Nephron progenitor cell (in vitro differentiated cells): ENCODE measurements at regions not wholly inside any gene's neighbourhood (a gene's known extent, or its start where the extent isn't known, plus 50 kb on each side); places are given as distances from the start of the nearest gene placed in this dataset.
A peak's percentile ranks its signal among the peaks of the same experiment; 100 is the strongest.

Source experiments
- DNase-seq: peaks from one replicate; pipeline ENCODE4 v3.0.0; 2021
- H3K27ac Mint-ChIP-seq: 2 replicates; pipeline ENCODE4 v1.8.0; 2021; ENCODE audit warnings: mild to moderate bottlenecking, moderate library complexity, mixed read lengths
- H3K27me3 Mint-ChIP-seq: 2 replicates; pipeline ENCODE4 v1.8.0; 2021; ENCODE audit warnings: mild to moderate bottlenecking, low read depth, mixed read lengths; ENCODE audit not compliant: poor library complexity
- H3K36me3 Mint-ChIP-seq: 2 replicates; pipeline ENCODE4 v1.8.0; 2021; ENCODE audit warnings: low read depth, mixed read lengths
- H3K4me1 Mint-ChIP-seq: 2 replicates; pipeline ENCODE4 v1.8.0; 2021; ENCODE audit warnings: mixed read lengths
- H3K4me3 Mint-ChIP-seq: 2 replicates; pipeline ENCODE4 v1.8.0; 2021; ENCODE audit warnings: mild to moderate bottlenecking, moderate library complexity, mixed read lengths
- H3K9me3 Mint-ChIP-seq: 2 replicates; pipeline ENCODE4 v1.8.0; 2021; ENCODE audit warnings: mild to moderate bottlenecking, moderate library complexity, mixed read lengths
- CTCF ChIP-seq: fragments of 200-600 bp; sonication (generic); IDR thresholded peaks from 2 replicates; pipeline ENCODE4 v1.5.0; 2021; ENCODE audit warnings: antibody characterized with exemption

DNA sequence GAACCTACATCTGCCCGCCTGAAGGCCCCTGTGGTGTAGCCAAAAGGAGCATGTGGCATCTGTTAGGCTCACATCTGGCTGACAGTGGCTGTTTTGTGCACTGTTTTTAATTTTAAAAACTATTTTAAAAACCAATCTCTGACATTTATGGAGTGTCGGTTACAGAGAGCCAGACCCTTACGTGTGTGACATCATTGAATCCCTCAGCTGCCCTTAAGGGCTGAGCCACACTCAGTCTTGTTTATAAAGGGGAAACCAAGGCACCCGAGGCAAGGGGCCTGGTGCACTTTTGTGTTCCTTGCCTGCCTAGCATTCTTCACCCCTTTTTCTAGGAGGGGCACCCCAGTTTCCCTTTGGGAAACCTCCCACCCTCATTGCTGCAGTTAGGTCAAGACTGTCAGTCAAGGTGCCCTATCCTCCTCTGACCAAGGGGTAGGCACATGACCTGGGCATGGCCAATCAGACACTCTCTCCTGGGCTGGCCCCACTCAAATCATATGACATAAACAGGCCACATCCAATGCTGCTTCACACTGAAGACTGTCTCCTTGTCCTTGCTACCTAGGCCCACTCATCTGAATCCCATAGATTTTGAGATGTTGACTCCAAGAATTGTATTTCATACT is 105.3 kb downstream of the LSM3 start:
- Mint-ChIP-seq H3K4me3 (no peak overlapping the region), H3K4me1 (peaks cover 52% of the 10 kb centered on the region)
- no peak for TF ChIP-seq CTCF

DNA sequence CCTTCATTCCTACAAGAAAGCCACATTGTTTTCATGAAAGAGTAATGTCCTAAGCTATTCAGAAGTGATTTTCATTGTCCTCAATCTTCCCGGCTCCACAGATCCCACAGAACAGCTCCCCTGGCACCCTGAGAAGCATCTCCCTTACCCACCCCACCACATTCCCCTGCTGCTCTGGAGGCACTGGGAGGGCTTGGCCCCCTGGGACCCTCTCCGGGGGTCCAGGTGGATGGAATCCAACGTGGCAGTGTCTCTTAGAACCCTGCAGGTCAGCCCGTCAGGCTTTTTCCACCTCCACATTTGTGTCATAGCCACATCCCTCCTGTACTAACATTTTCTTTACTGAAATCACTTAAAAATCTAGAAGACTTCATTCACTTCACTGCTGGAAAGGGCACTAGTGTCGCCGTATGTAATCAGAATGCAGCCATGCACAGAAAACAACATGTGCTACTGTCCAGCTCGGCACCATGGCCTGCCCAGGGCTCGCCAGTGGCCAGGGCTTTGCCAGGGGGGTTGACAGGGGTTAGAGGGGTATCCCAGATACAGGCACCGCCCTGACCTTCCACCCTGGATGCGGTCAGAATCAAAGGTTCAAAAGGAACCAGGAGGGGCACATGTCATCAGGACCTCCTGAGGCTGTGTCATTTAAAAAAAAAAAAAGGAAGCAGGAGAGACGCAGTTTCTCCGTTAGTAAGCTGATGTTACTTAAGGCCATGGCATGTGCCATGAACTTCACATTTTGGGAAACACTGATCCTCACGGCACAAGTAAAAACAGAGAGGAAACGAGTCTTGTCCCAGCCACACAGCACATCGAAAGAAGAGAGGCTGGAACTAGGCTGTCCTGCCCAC is 106.3 kb downstream of the LSM3 start:
- Mint-ChIP-seq H3K27me3 (peaks cover 14% of the 10 kb centered on the region), H3K27ac (peak overlapping the region; percentile 92)

More for the DNA sequence above, 105.3 kb downstream of the LSM3 start:
- Mint-ChIP-seq H3K27ac (no peak overlapping the region), H3K9me3 (no peaks in the 10 kb centered on the region), H3K36me3 (no peaks in the 10 kb centered on the region), H3K27me3 (peaks cover 14% of the 10 kb centered on the region)
- DNase-seq: no peak

DNA sequence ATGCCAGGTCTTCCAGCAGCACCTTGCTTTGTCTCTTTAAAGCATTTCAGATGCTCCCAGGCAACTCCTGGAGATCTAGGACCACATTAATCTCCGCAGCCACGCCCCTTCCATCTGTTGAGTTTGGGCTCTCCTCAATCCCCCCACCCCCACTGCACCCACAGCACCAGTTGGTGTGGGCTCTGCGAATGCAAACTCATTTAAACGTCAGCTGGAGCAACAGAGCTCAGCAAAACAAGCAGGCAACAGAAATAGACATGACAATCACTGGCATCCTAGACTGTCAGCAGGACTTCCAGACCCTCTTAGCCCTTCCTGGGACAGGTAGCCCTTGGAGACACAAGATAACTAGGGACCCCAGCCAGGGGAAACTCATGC is 106.9 kb downstream of the LSM3 start:
- Mint-ChIP-seq H3K36me3 (no peaks in the 10 kb centered on the region), H3K9me3 (no peaks in the 10 kb centered on the region), H3K4me3 (no peak overlapping the region), H3K27ac (no peak overlapping the region), H3K4me1 (peaks cover 62% of the 10 kb centered on the region), H3K27me3 (peaks cover 17% of the 10 kb centered on the region)
- TF ChIP-seq CTCF: no peak
- no peak for DNase-seq

More for the DNA sequence above, 106.3 kb downstream of the LSM3 start:
- no peak for TF ChIP-seq CTCF
- DNase-seq: no peak
- H3K4me3 Mint-ChIP-seq: no peak overlapping the region
- peaks cover 56% of the 10 kb centered on the region for H3K4me1 Mint-ChIP-seq
- no peaks in the 10 kb centered on the region for H3K9me3 Mint-ChIP-seq
- no peaks in the 10 kb centered on the region for H3K36me3 Mint-ChIP-seq

GRCh38 chr3:14286887-14287500 is 108.4 kb downstream of the LSM3 start:
- Mint-ChIP-seq H3K27me3 (peaks cover 18% of the 10 kb centered on the region), H3K27ac (peak overlapping the region; percentile 55), H3K4me3 (no peak overlapping the region), H3K4me1 (peaks cover 67% of the 10 kb centered on the region), H3K9me3 (peaks cover under 1% of the 10 kb centered on the region), H3K36me3 (no peaks in the 10 kb centered on the region)
- TF ChIP-seq CTCF: no peak
- DNase-seq: no peak

- Mint-ChIP-seq H3K4me3 (no peak overlapping the region), H3K27ac (no peak overlapping the region), H3K4me1 (peaks cover 64% of the 10 kb centered on the region), H3K27me3 (peaks cover 21% of the 10 kb centered on the region), H3K36me3 (no peaks in the 10 kb centered on the region), H3K9me3 (peaks cover 4% of the 10 kb centered on the region)
- DNase-seq: no peak
- TF ChIP-seq CTCF: no peak
Observed at GRCh38 chr3:14288177-14288788, 109.7 kb downstream of the LSM3 start.
